ENCODE measurements at regions not wholly inside any gene's neighbourhood (a gene's known extent, or its start where the extent isn't known, plus 50 kb on each side); places are given as distances from the start of the nearest gene placed in this dataset.

DNA sequence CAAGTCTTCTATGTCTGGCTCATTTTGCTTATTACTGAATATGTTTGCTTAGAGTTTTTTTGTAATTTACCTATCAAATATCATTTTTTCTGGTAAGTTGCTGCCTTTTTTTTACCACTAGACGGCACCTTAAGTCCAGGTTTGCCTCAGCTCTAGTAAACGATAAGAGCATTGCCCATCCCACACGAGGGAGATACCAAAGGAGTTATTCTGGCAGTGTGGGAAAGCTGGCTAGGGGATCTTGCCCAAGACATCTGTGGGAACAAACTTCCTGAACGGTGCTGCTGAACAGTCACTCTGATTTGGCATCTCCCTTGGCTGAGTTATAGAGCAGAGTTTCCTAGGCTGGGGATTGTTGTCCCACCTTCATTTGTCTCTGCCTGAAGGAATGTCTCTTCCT lies 306.4 kb downstream of the COL12A1 start:
- TF ChIP-seq, protein P1, sequence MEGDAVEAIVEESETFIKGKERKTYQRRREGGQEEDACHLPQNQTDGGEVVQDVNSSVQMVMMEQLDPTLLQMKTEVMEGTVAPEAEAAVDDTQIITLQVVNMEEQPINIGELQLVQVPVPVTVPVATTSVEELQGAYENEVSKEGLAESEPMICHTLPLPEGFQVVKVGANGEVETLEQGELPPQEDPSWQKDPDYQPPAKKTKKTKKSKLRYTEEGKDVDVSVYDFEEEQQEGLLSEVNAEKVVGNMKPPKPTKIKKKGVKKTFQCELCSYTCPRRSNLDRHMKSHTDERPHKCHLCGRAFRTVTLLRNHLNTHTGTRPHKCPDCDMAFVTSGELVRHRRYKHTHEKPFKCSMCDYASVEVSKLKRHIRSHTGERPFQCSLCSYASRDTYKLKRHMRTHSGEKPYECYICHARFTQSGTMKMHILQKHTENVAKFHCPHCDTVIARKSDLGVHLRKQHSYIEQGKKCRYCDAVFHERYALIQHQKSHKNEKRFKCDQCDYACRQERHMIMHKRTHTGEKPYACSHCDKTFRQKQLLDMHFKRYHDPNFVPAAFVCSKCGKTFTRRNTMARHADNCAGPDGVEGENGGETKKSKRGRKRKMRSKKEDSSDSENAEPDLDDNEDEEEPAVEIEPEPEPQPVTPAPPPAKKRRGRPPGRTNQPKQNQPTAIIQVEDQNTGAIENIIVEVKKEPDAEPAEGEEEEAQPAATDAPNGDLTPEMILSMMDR (conservative IDR thresholded peaks at IDR 0.05; ENCODE audit: low read depth, low read length): peak; percentile 73
- no peak for TF ChIP-seq EZH2 (IDR thresholded peaks at IDR 0.05; ENCODE audit: low read length, unreplicated experiment)
